HUES64 (cell line): ENCODE measurements at regions not wholly inside any gene's neighbourhood (a gene's known extent, or its start where the extent isn't known, plus 50 kb on each side); places are given as distances from the start of the nearest gene placed in this dataset.

ENCODE experiments used
- H3K27ac ChIP-seq: 2 replicates; pipeline ENCODE4 v1.7.0; 2013; ENCODE audit warnings: low read depth, low read length, inconsistent platforms
- H3K27me3 ChIP-seq: 2 replicates; pipeline ENCODE4 v1.6.1; 2013; ENCODE audit warnings: mild to moderate bottlenecking, low read length; ENCODE audit not compliant: insufficient read depth
- H3K36me3 ChIP-seq: 2 replicates; pipeline ENCODE4 v1.6.1; 2013; ENCODE audit warnings: mild to moderate bottlenecking, low read length; ENCODE audit not compliant: insufficient read depth
- H3K4me1 ChIP-seq: 2 replicates; pipeline ENCODE4 v1.6.1; 2013; ENCODE audit warnings: mild to moderate bottlenecking, low read length, moderate library complexity; ENCODE audit not compliant: insufficient read depth
- H3K4me3 ChIP-seq: 2 replicates; pipeline ENCODE4 v1.5.1; 2013; ENCODE audit warnings: mild to moderate bottlenecking, low read length, moderate library complexity
- H3K9ac ChIP-seq: 2 replicates; pipeline ENCODE4 v1.6.1; 2013; ENCODE audit warnings: mild to moderate bottlenecking, low read depth, low read length
- H3K9me3 ChIP-seq: 2 replicates; pipeline ENCODE4 v1.6.1; 2013; ENCODE audit warnings: low read depth, low read length; ENCODE audit not compliant: insufficient read depth
- WGBS: fragments of 150-250, 120-280 bp; methylation state at CpG from one replicate; pipeline ENCODE4 v1.1.7; 2013; ENCODE audit warnings: missing lambda C conversion rate; 5-methylcytosine and 5-hydroxymethylcytosine counted together

GRCh38 chr1:182120411-182121258 is 59.1 kb upstream of the ZNF648 start:
- no peak overlapping the region for H3K9ac ChIP-seq
- no peak overlapping the region for H3K4me3 ChIP-seq
- WGBS, result 91% methylated on average over 17 of the region's 17 CpGs
- no peaks in the 10 kb centered on the region for H3K4me1 ChIP-seq
- H3K27me3 ChIP-seq, result no peaks in the 10 kb centered on the region
- H3K27ac ChIP-seq, result no peak overlapping the region
- no peaks in the 10 kb centered on the region for H3K9me3 ChIP-seq
- H3K36me3 ChIP-seq, result no peaks in the 10 kb centered on the region

DNA sequence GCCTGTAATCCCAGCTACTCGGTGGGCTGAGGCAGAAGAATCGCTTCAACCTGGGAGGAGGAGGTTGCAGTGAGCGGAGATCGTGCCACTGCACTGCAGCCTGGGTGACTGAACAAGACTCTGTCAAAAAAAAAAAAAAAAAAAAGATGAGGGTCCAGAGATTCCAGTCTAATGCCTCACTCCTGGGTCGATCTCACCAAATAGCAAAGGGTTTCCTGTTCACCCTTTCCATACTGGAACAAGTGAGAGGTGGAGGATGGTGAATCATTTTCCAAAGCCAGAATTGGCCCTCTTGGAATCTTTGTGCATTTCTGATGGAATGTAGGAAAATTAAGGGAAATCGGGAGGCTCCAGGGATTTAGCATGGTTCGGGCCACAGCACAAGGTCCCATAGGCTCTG is 58.1 kb upstream of the ZNF648 start:
- Histone ChIP-seq H3K9me3 (no peaks in the 10 kb centered on the region), H3K4me3 (no peak overlapping the region), H3K9ac (no peak overlapping the region), H3K27ac (no peak overlapping the region), H3K36me3 (no peaks in the 10 kb centered on the region), H3K27me3 (no peaks in the 10 kb centered on the region), H3K4me1 (no peaks in the 10 kb centered on the region)
- 84% methylated on average over 7 of the region's 7 CpGs for WGBS

DNA sequence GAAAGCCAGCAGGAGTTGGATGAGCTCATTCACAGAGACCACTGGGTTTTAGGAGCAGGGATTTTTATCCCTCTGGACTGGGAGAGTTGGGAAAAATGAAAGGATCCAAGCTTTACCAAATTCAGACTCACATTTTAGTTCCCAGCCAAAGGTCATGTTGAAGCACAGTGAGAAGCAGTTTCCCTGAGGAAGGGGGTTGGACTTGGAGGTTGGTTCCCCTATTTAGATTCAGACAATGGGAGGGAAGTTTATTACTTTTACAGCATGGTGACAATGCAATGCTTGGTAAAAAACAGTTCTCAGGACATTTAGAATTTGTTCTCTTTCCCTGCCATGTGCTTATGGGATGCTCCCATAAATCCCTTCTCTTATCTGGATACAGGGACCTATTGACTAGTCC is 57.3 kb upstream of the ZNF648 start:
- Histone ChIP-seq H3K9me3 (no peaks in the 10 kb centered on the region), H3K27me3 (no peaks in the 10 kb centered on the region)

GRCh38 chr1:182114627-182115023 is 53.1 kb upstream of the ZNF648 start:
- H3K27ac ChIP-seq, result no peak overlapping the region
- no peak overlapping the region for H3K4me3 ChIP-seq
- H3K4me1 ChIP-seq, result no peaks in the 10 kb centered on the region
- no peaks in the 10 kb centered on the region for H3K27me3 ChIP-seq
- no peaks in the 10 kb centered on the region for H3K36me3 ChIP-seq
- no peak overlapping the region for H3K9ac ChIP-seq
- H3K9me3 ChIP-seq, result no peaks in the 10 kb centered on the region
- 86% methylated on average over 9 of the region's 9 CpGs for WGBS

More for the DNA sequence above, 57.3 kb upstream of the ZNF648 start:
- Histone ChIP-seq H3K27ac (no peak overlapping the region), H3K4me1 (no peaks in the 10 kb centered on the region), H3K4me3 (no peak overlapping the region), H3K36me3 (no peaks in the 10 kb centered on the region), H3K9ac (no peak overlapping the region)

DNA sequence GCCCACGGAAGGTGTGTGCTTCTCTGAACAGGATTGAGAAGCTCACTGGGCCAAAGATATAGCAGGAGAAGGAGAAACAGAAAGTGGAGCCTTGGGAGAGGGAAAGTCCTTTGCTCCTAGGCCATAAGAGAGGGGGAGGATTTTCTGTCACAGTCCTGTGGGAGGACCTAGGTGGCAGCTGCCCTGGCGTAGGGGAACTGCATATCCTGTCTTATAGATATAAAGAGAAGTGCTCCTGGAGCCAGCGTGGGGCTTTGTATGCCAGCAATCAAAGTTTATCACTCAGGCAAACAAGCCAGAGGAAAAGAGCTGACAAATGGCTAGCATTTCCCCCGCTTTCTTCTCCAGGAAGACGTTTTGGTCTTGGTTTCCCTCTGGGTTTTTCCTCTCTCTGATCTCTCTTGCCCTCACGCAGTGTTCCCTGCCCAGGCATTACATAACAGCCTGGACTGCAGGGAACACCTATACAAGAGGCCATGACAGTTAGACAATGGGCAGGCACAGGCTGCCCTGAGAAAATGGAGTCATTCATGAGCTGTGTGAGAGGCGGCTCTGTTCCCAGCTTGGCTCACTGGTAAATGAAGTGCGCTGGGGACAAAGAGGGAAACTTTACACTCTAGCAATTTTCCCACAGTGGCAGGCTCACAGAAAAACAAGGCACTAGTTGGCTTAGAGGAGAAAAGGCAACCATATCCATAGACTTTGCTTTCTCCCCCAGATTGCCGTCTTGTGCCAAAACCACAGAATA is 52.5 kb upstream of the ZNF648 start:
- Histone ChIP-seq H3K9ac (no peak overlapping the region), H3K4me3 (no peak overlapping the region), H3K27me3 (no peaks in the 10 kb centered on the region), H3K9me3 (no peaks in the 10 kb centered on the region), H3K36me3 (no peaks in the 10 kb centered on the region), H3K27ac (no peak overlapping the region), H3K4me1 (no peaks in the 10 kb centered on the region)
- 81% methylated on average over 9 of the region's 9 CpGs for WGBS

- H3K27ac ChIP-seq, result no peak overlapping the region
- no peak overlapping the region for H3K4me3 ChIP-seq
- WGBS, result 89% methylated on average over 5 of the region's 5 CpGs
- H3K9me3 ChIP-seq, result no peaks in the 10 kb centered on the region
- H3K27me3 ChIP-seq, result no peaks in the 10 kb centered on the region
- H3K4me1 ChIP-seq, result no peaks in the 10 kb centered on the region
- no peak overlapping the region for H3K9ac ChIP-seq
- no peaks in the 10 kb centered on the region for H3K36me3 ChIP-seq
These were observed 50.0 kb upstream of the ZNF648 start for GRCh38 chr1:182111496-182111895.
